Transverse colon (tissue), 4 donors: ENCODE measurements at regions not wholly inside any gene's neighbourhood (a gene's known extent, or its start where the extent isn't known, plus 50 kb on each side); places are given as distances from the start of the nearest gene placed in this dataset.

ENCODE experiments used
- DNase-seq: peaks from one replicate; pipeline ENCODE4 v3.0.0-alpha.2; 2019
- H3K27ac ChIP-seq, 4 donors: fragments of 200-600 bp; sonication (generic); 2 replicates each; pipeline ENCODE4 v1.5.1; 2016 to 2018; ENCODE audit warnings: inconsistent platforms in 4 of 4
- H3K27me3 ChIP-seq: fragments of 200-600 bp; sonication (generic); 2 replicates; pipeline ENCODE4 v1.5.1; 2017; ENCODE audit warnings: inconsistent platforms
- H3K36me3 ChIP-seq, 4 donors: fragments of 200-600 bp; sonication (generic); 2 replicates each; pipeline ENCODE4 v1.5.1; 2017 to 2019; ENCODE audit warnings: inconsistent platforms in 4 of 4
- H3K4me1 ChIP-seq, 4 donors: fragments of 200-600 bp; sonication (generic); 2 replicates each; pipeline ENCODE4 v1.5.1; 2017 to 2020; ENCODE audit warnings: inconsistent platforms in 4 of 4
- H3K4me3 ChIP-seq, 4 donors: fragments of 200-600 bp; sonication (generic); 1 replicate in 1 of 4; 2 replicates in 3 of 4; pipeline versions ENCODE4 v1.5.1 to v1.6.1; 2017 to 2019; ENCODE audit warnings: inconsistent platforms in 4 of 4
- H3K9me3 ChIP-seq, 2 donors: fragments of 200-600 bp; sonication (generic); 2 replicates each; pipeline ENCODE4 v1.5.1; 2017 to 2019; ENCODE audit warnings: inconsistent platforms in 2 of 2
- EP300 ChIP-seq: sonication (generic); formaldehyde crosslinking; IDR thresholded peaks from one replicate; pipeline ENCODE4 v1.6.1; 2017; ENCODE audit warnings: antibody characterized with exemption, low read depth
- POLR2A ChIP-seq: fragments of 450-650 bp; IDR thresholded peaks from one replicate; pipeline ENCODE4 v1.6.1; 2016; ENCODE audit warnings: antibody characterized with exemption, mild to moderate bottlenecking, moderate library complexity
- POLR2AphosphoS5 ChIP-seq, 3 donors: sonication (generic); formaldehyde crosslinking; IDR thresholded peaks; one replicate each; pipeline ENCODE4 v1.6.1; 2016; ENCODE audit warnings: antibody characterized with exemption in 3 of 3
- WGBS, 2 donors: methylation state at CpG; one replicate each; pipeline ENCODE4 v1.1.5; 2018; ENCODE audit warnings: low coverage in 1 of 2; 5-methylcytosine and 5-hydroxymethylcytosine counted together
- in situ Hi-C, 4 donors: fragments of 200-750 bp; cut with MboI; loops; one replicate each; pipeline versions ENCODE4 v1.15.0 to v1.15.1; 2017; ENCODE audit warnings: low sequenced_read_pairs in 3 of 4, low pct_ligation_motif_present in 1 of 4, low pct_unique_long_range_greater_than_20kb in 1 of 4
- intact Hi-C: fragments of 100-400 bp; cut with DNase I; formaldehyde crosslinking; loops from one replicate; pipeline ENCODE4 v1.15.1; 2023; ENCODE audit warnings: low total_unique reads
- TF ChIP-seq, protein P1 (sequence below), 5 experiments: fragments of 200-600 bp in 3 of 5; fragments of 450-650 bp in 2 of 5; sonication (generic) in 3 of 5; IDR thresholded peaks; 1 replicate in 2 of 5; 2 replicates in 3 of 5; pipeline ENCODE4 v1.5.1; 2016 to 2017; ENCODE audit warnings: antibody characterized with exemption in 5 of 5, inconsistent platforms in 3 of 5, mild to moderate bottlenecking in 2 of 5, moderate library complexity in 1 of 5

DNA sequence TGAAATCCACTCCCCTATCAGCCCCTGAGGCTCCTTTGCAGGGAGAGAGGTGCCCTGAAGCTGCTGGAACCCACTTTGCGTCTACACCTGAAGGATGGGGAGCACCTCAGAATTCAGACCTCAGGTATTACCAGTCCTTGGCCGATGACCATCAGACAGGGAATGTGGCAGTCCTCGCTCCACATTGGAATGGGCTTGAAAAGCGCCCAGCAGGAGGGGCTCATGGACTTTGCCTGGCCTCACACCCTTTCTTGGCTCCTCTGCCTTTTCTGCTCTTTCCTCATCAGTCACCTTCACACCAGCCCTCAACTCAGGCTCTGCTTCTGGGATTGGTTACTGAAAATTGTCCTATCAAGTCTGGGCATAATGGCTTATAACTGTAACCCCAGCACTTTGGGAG, 83.9 kb downstream of the BARX1 start:
- Histone ChIP-seq H3K9me3 (peaks cover 14 to 19% of the 10 kb centered on the region in 2 donors), H3K4me1 (no peaks in the 10 kb centered on the region), H3K27me3 (no peaks in the 10 kb centered on the region), H3K27ac (no peak overlapping the region), H3K36me3 (no peaks in the 10 kb centered on the region), H3K4me3 (no peak overlapping the region)
- 76 to 100% methylated on average over 1 to 4 of the region's 4 CpGs for WGBS, 2 donors
- in situ Hi-C loops: no loop called here
- no peak for TF ChIP-seq POLR2A
- TF ChIP-seq EP300: no peak
- intact Hi-C loops: no loop called here
- DNase-seq: no peak

DNA sequence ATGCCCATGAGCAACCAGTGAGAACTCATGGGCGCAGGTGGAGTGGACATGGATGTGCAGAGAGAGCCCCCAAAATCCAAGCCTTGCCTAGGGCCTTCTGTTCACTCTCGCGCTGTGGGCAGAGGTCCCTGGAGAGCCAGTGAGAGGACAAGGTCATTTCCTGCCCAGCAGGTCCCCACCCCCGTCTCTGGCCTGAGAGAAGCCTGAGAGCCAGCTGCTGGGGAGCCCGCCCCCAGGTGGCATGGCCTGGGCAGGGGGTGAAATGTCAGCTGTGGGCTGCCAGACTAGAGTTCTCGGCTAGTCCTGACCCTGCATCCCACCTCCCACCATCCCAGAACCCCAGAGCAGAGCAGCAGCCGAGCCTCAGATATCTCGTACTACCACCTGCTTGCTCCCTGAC, 85.3 kb downstream of the BARX1 start:
- H3K9me3 ChIP-seq: peaks cover 9% of the 10 kb centered on the region in 2 donors
- peaks cover 6% of the 10 kb centered on the region for H3K27me3 ChIP-seq
- no peak for TF ChIP-seq POLR2A
- TF ChIP-seq, protein P1, sequence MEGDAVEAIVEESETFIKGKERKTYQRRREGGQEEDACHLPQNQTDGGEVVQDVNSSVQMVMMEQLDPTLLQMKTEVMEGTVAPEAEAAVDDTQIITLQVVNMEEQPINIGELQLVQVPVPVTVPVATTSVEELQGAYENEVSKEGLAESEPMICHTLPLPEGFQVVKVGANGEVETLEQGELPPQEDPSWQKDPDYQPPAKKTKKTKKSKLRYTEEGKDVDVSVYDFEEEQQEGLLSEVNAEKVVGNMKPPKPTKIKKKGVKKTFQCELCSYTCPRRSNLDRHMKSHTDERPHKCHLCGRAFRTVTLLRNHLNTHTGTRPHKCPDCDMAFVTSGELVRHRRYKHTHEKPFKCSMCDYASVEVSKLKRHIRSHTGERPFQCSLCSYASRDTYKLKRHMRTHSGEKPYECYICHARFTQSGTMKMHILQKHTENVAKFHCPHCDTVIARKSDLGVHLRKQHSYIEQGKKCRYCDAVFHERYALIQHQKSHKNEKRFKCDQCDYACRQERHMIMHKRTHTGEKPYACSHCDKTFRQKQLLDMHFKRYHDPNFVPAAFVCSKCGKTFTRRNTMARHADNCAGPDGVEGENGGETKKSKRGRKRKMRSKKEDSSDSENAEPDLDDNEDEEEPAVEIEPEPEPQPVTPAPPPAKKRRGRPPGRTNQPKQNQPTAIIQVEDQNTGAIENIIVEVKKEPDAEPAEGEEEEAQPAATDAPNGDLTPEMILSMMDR (IDR thresholded peaks at IDR 0.05): no peak
- no peak for TF ChIP-seq POLR2AphosphoS5 (IDR thresholded peaks at IDR 0.05)
- TF ChIP-seq EP300: no peak
- H3K4me1 ChIP-seq: no peaks in the 10 kb centered on the region
- WGBS, 2 donors: 84% methylated on average over 6 of the region's 8 CpGs; no CpG with 5 or more reads in 1 of the 2 donors
- no peaks in the 10 kb centered on the region for H3K36me3 ChIP-seq
- intact Hi-C loops: no loop called here
- in situ Hi-C loops: no loop called here
- DNase-seq: no peak
- no peak overlapping the region for H3K27ac ChIP-seq
- H3K4me3 ChIP-seq: no peak overlapping the region

- Histone ChIP-seq H3K4me1 (no peaks in the 10 kb centered on the region), H3K27ac (no peak overlapping the region), H3K36me3 (no peaks in the 10 kb centered on the region), H3K9me3 (peaks cover 1% of the 10 kb centered on the region in 2 donors), H3K4me3 (no peak overlapping the region), H3K27me3 (peaks cover 6% of the 10 kb centered on the region)
- no peak for TF ChIP-seq POLR2AphosphoS5 (IDR thresholded peaks at IDR 0.05)
- no peak for TF ChIP-seq POLR2A
- TF ChIP-seq EP300: no peak
- TF ChIP-seq, protein P1 (IDR thresholded peaks at IDR 0.05): no peak
- no peak for DNase-seq
- in situ Hi-C loops (no loop called here), intact Hi-C loops (no loop called here)
- 55 to 82% methylated on average over 2 to 5 of the region's 5 CpGs for WGBS, 2 donors
Observed at GRCh38 chr9:93869088-93869487, 86.1 kb downstream of the BARX1 start.

DNA sequence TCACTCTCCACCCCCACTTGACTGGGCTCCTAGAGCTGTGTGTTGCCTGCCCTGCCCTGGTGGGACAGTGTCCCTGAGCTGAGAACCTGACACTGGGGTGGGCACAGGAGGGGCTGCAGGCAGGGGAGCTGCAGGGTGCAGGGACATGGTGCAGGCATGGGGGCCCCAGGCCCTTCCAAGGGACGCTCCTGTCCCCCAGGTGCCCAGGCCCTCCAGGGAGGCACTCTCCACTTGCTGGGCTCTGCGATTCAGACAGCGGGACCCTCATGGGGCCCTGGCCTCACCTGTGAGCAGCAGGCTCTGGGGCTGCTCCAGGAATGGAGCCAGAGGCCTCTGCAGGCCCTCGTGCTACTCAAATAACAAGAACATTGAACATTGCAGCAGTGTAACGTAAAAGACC, 89.4 kb downstream of the BARX1 start:
- TF ChIP-seq POLR2A: no peak
- TF ChIP-seq, protein P1 (IDR thresholded peaks at IDR 0.05): no peak
- TF ChIP-seq EP300: no peak
- no peak for TF ChIP-seq POLR2AphosphoS5 (IDR thresholded peaks at IDR 0.05)
- Histone ChIP-seq H3K4me1 (no peaks in the 10 kb centered on the region), H3K9me3 (no peaks in the 10 kb centered on the region), H3K36me3 (no peaks in the 10 kb centered on the region), H3K27me3 (peaks cover 23% of the 10 kb centered on the region), H3K27ac (no peak overlapping the region), H3K4me3 (no peak overlapping the region)
- intact Hi-C loops: no loop called here
- 74% methylated on average over 4 of the region's 5 CpGs; no CpG with 5 or more reads in 1 of the 2 donors for WGBS, 2 donors
- in situ Hi-C loops: no loop called here
- no peak for DNase-seq

- WGBS, 2 donors: 93% methylated on average over 7 of the region's 7 CpGs; no CpG with 5 or more reads in 1 of the 2 donors
- in situ Hi-C loops: no loop called here
- H3K27me3 ChIP-seq: peaks cover 28% of the 10 kb centered on the region
- no peaks in the 10 kb centered on the region for H3K4me1 ChIP-seq
- no peaks in the 10 kb centered on the region for H3K36me3 ChIP-seq
- H3K4me3 ChIP-seq: no peak overlapping the region
- no peak for DNase-seq
- no peaks in the 10 kb centered on the region for H3K9me3 ChIP-seq
- TF ChIP-seq, protein P1 (IDR thresholded peaks at IDR 0.05): no peak
- intact Hi-C loops: no loop called here
- no peak overlapping the region for H3K27ac ChIP-seq
Observed at GRCh38 chr9:93865245-93865644, 89.9 kb downstream of the BARX1 start.
